Kidney epithelial cell (primary cell): ENCODE measurements at regions not wholly inside any gene's neighbourhood (a gene's known extent, or its start where the extent isn't known, plus 50 kb on each side); places are given as distances from the start of the nearest gene placed in this dataset.

Experiments
- DNase-seq: peaks from one replicate; pipeline ENCODE4 v3.0.0-alpha.2; 2010; ENCODE audit warnings: low read depth
- H3K27me3 ChIP-seq: 2 replicates; pipeline ENCODE4 v1.6.0; 2011; ENCODE audit warnings: low read length; ENCODE audit not compliant: control insufficient read depth, insufficient read depth
- H3K36me3 ChIP-seq: 2 replicates; pipeline ENCODE4 v1.5.1; 2011; ENCODE audit warnings: low read length; ENCODE audit not compliant: control insufficient read depth, insufficient read depth
- H3K4me3 ChIP-seq: 2 replicates; pipeline ENCODE4 v1.5.1; 2011; ENCODE audit warnings: low read depth, mild to moderate bottlenecking, control low read depth, low read length
- CTCF ChIP-seq: IDR thresholded peaks from 2 replicates; pipeline ENCODE4 v1.5.1; 2011; ENCODE audit warnings: mild to moderate bottlenecking, moderate library complexity, low read length, control low read depth, inconsistent platforms; ENCODE audit not compliant: insufficient read depth, poor library complexity, severe bottlenecking

GRCh38 chr16:77555126-77555525, 120.3 kb upstream of the ADAMTS18 start:
- Histone ChIP-seq H3K27me3 (no peaks in the 10 kb centered on the region), H3K4me3 (no peak overlapping the region), H3K36me3 (no peaks in the 10 kb centered on the region)
- TF ChIP-seq CTCF, result no peak
- DNase-seq, result no peak

- DNase-seq, result no peak
- H3K4me3 ChIP-seq, result peak overlapping the region; percentile 10
- no peaks in the 10 kb centered on the region for H3K27me3 ChIP-seq
- no peak for TF ChIP-seq CTCF
- no peaks in the 10 kb centered on the region for H3K36me3 ChIP-seq
Measured at GRCh38 chr16:77555791-77556190, 121.0 kb upstream of the ADAMTS18 start.

GRCh38 chr16:77556201-77556873, 121.5 kb upstream of the ADAMTS18 start:
- DNase-seq, result no peak
- Histone ChIP-seq H3K36me3 (no peaks in the 10 kb centered on the region), H3K27me3 (no peaks in the 10 kb centered on the region), H3K4me3 (no peak overlapping the region)
- TF ChIP-seq CTCF, result no peak

- TF ChIP-seq CTCF, result no peak
- no peak for DNase-seq
- Histone ChIP-seq H3K4me3 (no peak overlapping the region), H3K27me3 (no peaks in the 10 kb centered on the region), H3K36me3 (no peaks in the 10 kb centered on the region)
Measured at GRCh38 chr16:77557385-77557784, 122.6 kb upstream of the ADAMTS18 start.

GRCh38 chr16:77558786-77559185, 124.0 kb upstream of the ADAMTS18 start:
- TF ChIP-seq CTCF, result no peak
- DNase-seq, result no peak
- Histone ChIP-seq H3K27me3 (no peaks in the 10 kb centered on the region), H3K4me3 (no peak overlapping the region), H3K36me3 (no peaks in the 10 kb centered on the region)

- DNase-seq, result no peak
- TF ChIP-seq CTCF, result no peak
- no peaks in the 10 kb centered on the region for H3K36me3 ChIP-seq
- no peak overlapping the region for H3K4me3 ChIP-seq
- H3K27me3 ChIP-seq, result no peaks in the 10 kb centered on the region
Measured at GRCh38 chr16:77562497-77562896, 127.7 kb upstream of the ADAMTS18 start.
